Activated naive CD4-positive, alpha-beta T cell treated with anti-CD3 and anti-CD28 coated beads, Interleukin-2, amount 50 U/mL, for 24 hours (primary cell): ENCODE measurements at regions not wholly inside any gene's neighbourhood (a gene's known extent, or its start where the extent isn't known, plus 50 kb on each side); places are given as distances from the start of the nearest gene placed in this dataset.
"Not testable (repeated sequence)": the region's sequence is repeated elsewhere in the genome, so short reads cannot be mapped to it uniquely, and the experiment has no call there.

Experiments
- H3K27ac Mint-ChIP-seq: one replicate; pipeline ENCODE4 v1.8.0; 2021; ENCODE audit warnings: mild to moderate bottlenecking, mixed read lengths
- H3K27me3 Mint-ChIP-seq: one replicate; pipeline ENCODE4 v1.8.0; 2021; ENCODE audit warnings: mixed read lengths
- H3K36me3 Mint-ChIP-seq: one replicate; pipeline ENCODE4 v1.8.0; 2021; ENCODE audit warnings: mixed read lengths
- H3K4me1 Mint-ChIP-seq: one replicate; pipeline ENCODE4 v1.8.0; 2021; ENCODE audit warnings: mixed read lengths
- H3K4me3 Mint-ChIP-seq: one replicate; pipeline ENCODE4 v1.8.0; 2021; ENCODE audit warnings: mild to moderate bottlenecking, mixed read lengths
- H3K9me3 Mint-ChIP-seq: one replicate; pipeline ENCODE4 v1.8.0; 2021; ENCODE audit warnings: mixed read lengths

DNA sequence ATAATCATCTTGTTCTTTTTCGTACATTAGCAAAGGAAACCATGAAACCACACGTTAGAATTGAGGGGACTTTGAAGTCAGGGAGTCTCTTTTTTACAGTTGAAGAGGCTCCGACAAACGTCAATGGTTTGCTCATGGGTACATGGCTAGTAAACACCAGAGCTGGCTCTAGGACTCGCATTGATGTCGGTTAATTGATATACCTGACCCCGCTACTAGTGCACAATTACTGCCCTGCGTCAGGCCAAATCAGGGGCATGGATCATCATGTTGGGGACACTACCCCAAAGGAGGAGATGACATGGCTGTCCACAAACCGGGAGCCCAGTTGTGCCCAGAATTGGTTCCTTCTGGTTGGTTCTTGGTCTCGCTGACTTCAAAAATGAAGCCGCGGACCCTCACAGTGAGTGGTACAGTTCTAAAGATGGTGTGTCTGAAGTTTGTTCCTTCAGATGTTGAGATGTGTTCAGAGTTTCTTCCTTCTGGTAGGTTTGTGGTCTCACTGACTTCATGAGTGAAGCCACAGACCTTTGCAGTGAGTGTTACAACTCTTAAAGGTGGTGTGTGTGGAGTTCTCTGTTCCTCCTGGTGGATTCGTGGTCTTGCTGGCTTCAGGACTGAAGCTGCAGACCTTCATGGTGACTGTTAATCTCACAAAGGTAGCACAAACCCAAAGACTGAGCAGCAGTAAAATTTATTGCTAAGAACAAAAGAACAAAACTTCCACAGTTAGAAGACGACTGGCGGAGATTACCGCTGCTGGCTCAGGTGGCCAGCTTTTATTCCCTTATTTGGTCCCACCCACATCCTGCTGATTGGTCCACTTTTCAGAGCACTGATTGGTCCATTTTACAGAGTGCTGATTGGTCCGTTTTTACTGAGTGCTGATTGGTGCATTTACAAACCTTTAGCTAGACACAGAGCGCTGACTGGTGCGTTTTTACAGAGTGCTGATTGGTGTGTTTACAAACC lies 126.9 kb upstream of the ERRFI1 start:
- Mint-ChIP-seq H3K4me3 (peak overlapping the region; percentile 77), H3K36me3 (no peaks in the 10 kb centered on the region), H3K27ac (peak overlapping the region; percentile 76), H3K27me3 (peaks cover 1% of the 10 kb centered on the region), H3K4me1 (peaks cover 64% of the 10 kb centered on the region), H3K9me3 (no peaks in the 10 kb centered on the region)

DNA sequence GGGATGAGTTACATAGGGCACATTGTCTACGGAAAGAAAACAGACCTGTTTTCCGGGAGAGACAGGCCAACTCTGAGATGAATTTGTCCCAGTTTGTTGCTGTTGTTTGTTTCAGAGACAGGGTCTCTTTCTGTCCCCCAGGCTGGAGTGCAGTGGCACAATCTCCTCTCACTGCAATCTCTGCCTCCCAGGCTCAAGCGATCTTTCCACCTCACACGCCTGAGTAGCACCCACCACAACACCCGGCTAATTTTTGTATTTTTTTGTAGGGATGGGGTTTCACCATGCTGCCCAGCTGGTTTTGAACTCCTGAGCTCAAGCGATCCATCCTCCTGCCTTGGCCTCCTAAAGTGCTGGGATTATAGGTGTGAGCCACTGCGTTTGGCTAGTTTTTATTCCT lies 125.5 kb upstream of the ERRFI1 start:
- Mint-ChIP-seq H3K9me3 (no peaks in the 10 kb centered on the region), H3K36me3 (no peaks in the 10 kb centered on the region), H3K27me3 (peaks cover 1% of the 10 kb centered on the region), H3K27ac (peak overlapping the region; percentile 76), H3K4me3 (peak overlapping the region; percentile 77), H3K4me1 (peaks cover 67% of the 10 kb centered on the region)

DNA sequence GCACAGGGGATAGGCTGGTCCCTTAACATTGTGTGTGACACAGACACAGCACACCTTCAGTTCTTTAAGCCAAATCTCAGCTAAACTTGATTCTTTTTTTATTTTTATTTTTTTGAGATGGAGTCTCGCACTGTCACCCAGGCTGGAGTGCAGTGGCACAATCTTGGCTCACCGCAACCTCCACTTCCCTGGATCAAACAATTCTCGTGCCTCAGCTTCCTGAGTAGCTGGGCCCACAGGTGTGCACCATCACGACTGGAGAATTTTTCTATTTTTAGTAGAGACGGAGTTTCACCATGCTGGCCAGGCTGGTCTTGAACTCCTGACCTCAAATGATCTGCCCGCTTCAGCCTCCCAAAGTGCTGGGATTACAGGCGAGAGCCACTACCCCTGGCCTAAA lies 123.6 kb upstream of the ERRFI1 start:
- not testable (repeated sequence) for H3K36me3 Mint-ChIP-seq, H3K4me3 Mint-ChIP-seq, H3K27me3 Mint-ChIP-seq, H3K9me3 Mint-ChIP-seq, H3K27ac Mint-ChIP-seq
- peaks cover 81% of the 10 kb centered on the region for H3K4me1 Mint-ChIP-seq

- Mint-ChIP-seq H3K4me3 (peak overlapping the region; percentile 15), H3K36me3 (no peaks in the 10 kb centered on the region), H3K27me3 (no peaks in the 10 kb centered on the region), H3K27ac (peak overlapping the region; percentile 43), H3K9me3 (no peaks in the 10 kb centered on the region), H3K4me1 (peaks cover 81% of the 10 kb centered on the region)
Observed at GRCh38 chr1:8147956-8148355, 121.8 kb upstream of the ERRFI1 start.

DNA sequence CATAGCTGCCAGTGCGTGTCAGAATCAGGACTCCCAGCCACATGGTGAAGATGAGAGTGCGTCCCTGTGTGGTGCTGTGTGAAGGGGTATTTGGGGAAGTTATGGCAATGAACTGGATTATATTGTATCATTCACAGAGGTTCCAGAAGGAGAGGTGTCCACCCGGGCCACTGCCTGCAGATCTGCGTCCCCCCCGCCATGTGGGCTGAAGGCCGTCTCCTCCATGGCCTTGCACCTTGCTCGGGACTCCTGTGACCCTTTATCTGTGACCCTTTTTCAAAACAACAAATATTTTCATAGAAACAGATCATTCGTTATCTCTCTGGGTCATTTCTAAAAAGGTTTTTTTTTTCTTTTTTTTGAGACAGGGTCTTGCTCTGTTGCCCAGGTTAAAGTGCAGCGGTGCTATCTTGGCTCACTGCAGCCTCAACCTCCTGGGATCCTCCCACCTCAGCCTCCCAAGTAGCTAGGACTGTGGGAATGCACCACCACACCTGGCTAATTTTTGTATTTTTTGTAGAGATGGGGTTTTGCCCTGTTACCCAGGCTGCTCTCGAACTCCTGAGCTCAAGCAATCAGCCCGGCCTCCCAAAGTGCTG lies 120.2 kb upstream of the ERRFI1 start:
- no peak overlapping the region for H3K4me3 Mint-ChIP-seq
- H3K36me3 Mint-ChIP-seq = no peaks in the 10 kb centered on the region
- no peaks in the 10 kb centered on the region for H3K27me3 Mint-ChIP-seq
- no peak overlapping the region for H3K27ac Mint-ChIP-seq
- peaks cover 65% of the 10 kb centered on the region for H3K4me1 Mint-ChIP-seq
- no peaks in the 10 kb centered on the region for H3K9me3 Mint-ChIP-seq

- Mint-ChIP-seq H3K36me3 (no peaks in the 10 kb centered on the region), H3K4me3 (peak overlapping the region; percentile 15), H3K9me3 (no peaks in the 10 kb centered on the region), H3K27me3 (no peaks in the 10 kb centered on the region), H3K27ac (no peak overlapping the region), H3K4me1 (peaks cover 58% of the 10 kb centered on the region)
Observed at GRCh38 chr1:8145545-8146202, 119.6 kb upstream of the ERRFI1 start.

DNA sequence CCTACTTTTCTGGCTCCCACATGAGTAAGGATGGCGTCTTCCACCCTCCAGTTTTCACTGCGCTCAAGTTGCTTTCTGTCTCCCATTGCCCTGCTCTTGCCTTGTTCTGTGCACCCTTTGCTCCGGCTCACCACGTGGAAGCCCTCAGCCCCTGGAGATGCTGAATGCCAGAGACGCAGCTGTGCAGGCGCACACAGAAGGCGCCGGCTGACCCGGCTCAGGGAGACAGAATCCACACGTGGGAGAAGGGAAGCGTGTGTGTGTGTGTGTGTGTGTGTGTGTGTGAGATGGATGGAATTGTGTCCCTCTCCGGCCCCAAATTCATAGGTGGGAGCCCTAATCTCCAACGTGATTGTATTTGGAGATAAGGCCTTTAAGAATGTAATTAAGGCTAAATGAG lies 118.2 kb upstream of the ERRFI1 start:
- H3K9me3 Mint-ChIP-seq = no peaks in the 10 kb centered on the region
- H3K4me3 Mint-ChIP-seq = no peak overlapping the region
- peaks cover 44% of the 10 kb centered on the region for H3K4me1 Mint-ChIP-seq
- no peaks in the 10 kb centered on the region for H3K27me3 Mint-ChIP-seq
- peak overlapping the region; percentile 70 for H3K27ac Mint-ChIP-seq
- no peaks in the 10 kb centered on the region for H3K36me3 Mint-ChIP-seq

DNA sequence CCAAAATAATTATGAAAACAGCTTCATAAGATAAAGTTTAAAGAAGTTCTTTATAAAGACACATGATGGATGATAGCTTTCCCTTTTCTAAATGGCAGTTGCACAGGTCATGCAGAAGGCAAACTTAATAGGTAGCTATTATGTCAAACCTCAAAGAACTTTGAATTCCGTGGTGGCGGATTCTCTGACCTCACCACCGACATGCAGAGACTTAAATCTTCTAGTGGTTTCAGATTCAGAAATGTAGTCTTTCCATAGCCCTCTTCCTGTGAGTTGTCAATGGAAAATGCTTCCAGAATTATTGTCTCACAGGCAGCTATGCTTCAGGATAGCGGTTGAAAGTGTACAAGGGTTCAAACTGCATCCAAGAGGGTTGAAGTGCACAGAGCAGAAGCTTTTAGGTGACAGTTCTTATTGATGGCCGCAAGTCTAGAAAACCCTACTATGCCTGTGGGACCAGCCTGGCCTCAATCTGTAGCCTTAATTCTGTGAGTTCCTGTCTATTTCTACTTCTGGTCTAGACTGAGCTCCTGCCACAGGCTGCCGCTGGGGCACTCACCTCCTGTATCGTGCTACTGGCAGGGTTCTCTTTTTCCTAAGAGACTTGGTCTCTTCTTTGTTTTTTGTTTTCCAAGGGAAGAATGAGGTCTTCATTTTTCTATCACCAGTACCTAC lies 117.0 kb upstream of the ERRFI1 start:
- Mint-ChIP-seq H3K27ac (no peak overlapping the region), H3K9me3 (no peaks in the 10 kb centered on the region), H3K36me3 (no peaks in the 10 kb centered on the region), H3K4me1 (peaks cover 32% of the 10 kb centered on the region), H3K4me3 (no peak overlapping the region), H3K27me3 (no peaks in the 10 kb centered on the region)

- no peaks in the 10 kb centered on the region for H3K27me3 Mint-ChIP-seq
- H3K9me3 Mint-ChIP-seq = no peaks in the 10 kb centered on the region
- H3K4me1 Mint-ChIP-seq = peaks cover 11% of the 10 kb centered on the region
- H3K27ac Mint-ChIP-seq = no peak overlapping the region
- H3K4me3 Mint-ChIP-seq = no peak overlapping the region
- no peaks in the 10 kb centered on the region for H3K36me3 Mint-ChIP-seq
Observed at GRCh38 chr1:8139941-8140340, 113.8 kb upstream of the ERRFI1 start.

DNA sequence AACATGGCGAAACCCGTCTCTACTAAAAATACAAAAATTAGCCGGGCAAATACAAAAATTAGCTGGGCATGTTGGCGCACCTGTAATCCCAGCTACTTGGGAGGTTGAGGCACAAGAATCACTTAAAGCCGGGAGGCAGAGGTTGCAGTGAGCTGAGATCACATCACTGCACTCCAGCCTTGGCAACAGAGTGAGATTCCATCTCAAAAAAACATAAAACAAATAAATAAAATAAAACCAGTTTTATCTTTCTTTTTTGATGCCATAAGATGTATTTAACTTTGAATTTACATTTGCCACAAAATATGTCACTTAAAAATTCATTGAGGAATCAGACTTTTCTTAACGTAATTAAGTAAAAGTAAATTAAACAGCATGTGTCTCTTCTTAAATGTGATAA lies 113.3 kb upstream of the ERRFI1 start:
- Mint-ChIP-seq H3K4me3 (no peak overlapping the region), H3K27me3 (no peaks in the 10 kb centered on the region), H3K4me1 (peaks cover 5% of the 10 kb centered on the region), H3K27ac (no peak overlapping the region), H3K36me3 (no peaks in the 10 kb centered on the region), H3K9me3 (no peaks in the 10 kb centered on the region)

GRCh38 chr1:8138673-8139072 lies 112.6 kb upstream of the ERRFI1 start:
- H3K4me3 Mint-ChIP-seq = no peak overlapping the region
- no peaks in the 10 kb centered on the region for H3K27me3 Mint-ChIP-seq

DNA sequence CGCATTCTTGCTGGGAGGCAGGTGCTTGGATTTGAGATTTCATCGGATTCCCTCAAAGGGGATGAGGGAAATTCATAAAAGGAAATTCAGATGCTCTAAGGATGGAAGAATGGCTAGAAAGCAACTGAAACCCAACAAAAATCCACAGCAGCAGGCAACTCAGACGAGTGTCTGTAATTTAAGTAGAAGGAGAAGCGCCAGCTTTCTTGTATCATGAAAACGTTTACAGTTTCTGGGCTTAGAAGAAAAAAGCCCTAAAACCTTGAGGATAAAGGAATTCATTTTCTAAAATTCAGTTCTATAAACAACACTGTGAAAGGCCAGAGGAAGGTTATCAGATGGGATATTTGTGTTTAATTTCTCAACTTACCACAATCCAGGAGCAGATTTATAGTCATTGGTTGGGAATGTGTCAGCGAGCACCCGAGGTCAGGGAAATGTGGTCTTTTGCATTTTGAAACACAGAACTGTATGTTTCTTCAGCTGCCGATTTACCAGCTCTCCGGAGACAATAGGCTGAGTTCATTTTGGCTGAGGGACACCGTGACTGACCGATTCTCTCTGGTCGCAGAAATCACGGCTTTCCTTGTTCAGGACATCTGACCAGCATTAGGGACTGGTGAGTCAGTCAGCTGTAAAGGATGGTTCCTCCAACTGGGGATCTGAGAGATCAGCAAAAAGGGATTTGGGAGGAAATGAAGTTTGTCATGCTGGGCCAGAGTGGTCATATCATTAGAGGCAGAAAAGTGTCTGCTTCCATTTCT lies 111.6 kb upstream of the ERRFI1 start:
- no peaks in the 10 kb centered on the region for H3K36me3 Mint-ChIP-seq
- H3K4me1 Mint-ChIP-seq = no peaks in the 10 kb centered on the region
- H3K4me3 Mint-ChIP-seq = no peak overlapping the region
- H3K27ac Mint-ChIP-seq = no peak overlapping the region
- no peaks in the 10 kb centered on the region for H3K27me3 Mint-ChIP-seq
- no peaks in the 10 kb centered on the region for H3K9me3 Mint-ChIP-seq

More at GRCh38 chr1:8138673-8139072, 112.6 kb upstream of the ERRFI1 start:
- no peaks in the 10 kb centered on the region for H3K36me3 Mint-ChIP-seq
- no peak overlapping the region for H3K27ac Mint-ChIP-seq
- no peaks in the 10 kb centered on the region for H3K9me3 Mint-ChIP-seq
- H3K4me1 Mint-ChIP-seq = no peaks in the 10 kb centered on the region

DNA sequence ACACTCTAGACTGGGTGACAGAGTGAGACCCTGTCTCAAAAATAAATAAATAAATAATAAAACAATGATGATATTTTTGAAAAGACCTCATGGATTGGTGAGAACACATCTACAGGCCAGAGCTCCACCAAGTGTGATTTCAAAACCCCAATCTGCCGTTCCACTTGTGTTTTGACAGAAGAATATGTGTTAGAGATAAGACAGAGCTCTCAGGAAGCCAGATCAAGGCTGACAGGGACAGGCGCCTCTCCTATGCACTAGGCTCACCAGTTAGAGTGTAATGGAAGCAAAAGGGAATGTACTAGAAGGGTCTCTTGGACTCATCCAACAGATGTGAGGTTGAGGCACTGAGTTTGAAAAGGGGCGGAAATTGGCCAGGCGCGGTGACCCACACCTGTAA lies 110.7 kb upstream of the ERRFI1 start:
- H3K36me3 Mint-ChIP-seq = no peaks in the 10 kb centered on the region
- H3K9me3 Mint-ChIP-seq = no peaks in the 10 kb centered on the region
- peaks cover 2% of the 10 kb centered on the region for H3K27me3 Mint-ChIP-seq
- no peaks in the 10 kb centered on the region for H3K4me1 Mint-ChIP-seq
- no peak overlapping the region for H3K27ac Mint-ChIP-seq
- H3K4me3 Mint-ChIP-seq = no peak overlapping the region

- Mint-ChIP-seq H3K4me3 (no peak overlapping the region), H3K4me1 (no peaks in the 10 kb centered on the region), H3K36me3 (no peaks in the 10 kb centered on the region), H3K27me3 (peaks cover 2% of the 10 kb centered on the region), H3K27ac (no peak overlapping the region), H3K9me3 (no peaks in the 10 kb centered on the region)
Observed at GRCh38 chr1:8135250-8135649, 109.1 kb upstream of the ERRFI1 start.
